Mesothelial cell of epicardium (in vitro differentiated cells): ENCODE measurements at regions not wholly inside any gene's neighbourhood (a gene's known extent, or its start where the extent isn't known, plus 50 kb on each side); places are given as distances from the start of the nearest gene placed in this dataset.

Source experiments
- DNase-seq, 2 experiments: peaks; one replicate each; pipeline ENCODE4 v3.0.0; 2021; ENCODE audit warnings: low spot score in 2 of 2; ENCODE audit not compliant: unreplicated experiment in 2 of 2
- H3K27ac Mint-ChIP-seq: 2 replicates; pipeline ENCODE4 v1.8.0; 2021; ENCODE audit warnings: mixed read lengths
- H3K27me3 Mint-ChIP-seq: 2 replicates; pipeline ENCODE4 v1.8.0; 2021; ENCODE audit warnings: low read depth, mixed read lengths
- H3K36me3 Mint-ChIP-seq: 2 replicates; pipeline ENCODE4 v1.8.0; 2021; ENCODE audit warnings: mixed read lengths
- H3K4me1 Mint-ChIP-seq: 2 replicates; pipeline ENCODE4 v1.8.0; 2021; ENCODE audit warnings: mixed read lengths
- H3K4me3 Mint-ChIP-seq: 2 replicates; pipeline ENCODE4 v1.8.0; 2021; ENCODE audit warnings: mild to moderate bottlenecking, moderate library complexity, mixed read lengths
- H3K9me3 Mint-ChIP-seq: 2 replicates; pipeline ENCODE4 v1.8.0; 2021; ENCODE audit warnings: mixed read lengths
- TF ChIP-seq, protein P1 (sequence below): fragments of 200-600 bp; sonication (generic); IDR thresholded peaks from one replicate; pipeline ENCODE4 v1.5.0; 2021; ENCODE audit warnings: antibody characterized with exemption; ENCODE audit not compliant: unreplicated experiment

DNA sequence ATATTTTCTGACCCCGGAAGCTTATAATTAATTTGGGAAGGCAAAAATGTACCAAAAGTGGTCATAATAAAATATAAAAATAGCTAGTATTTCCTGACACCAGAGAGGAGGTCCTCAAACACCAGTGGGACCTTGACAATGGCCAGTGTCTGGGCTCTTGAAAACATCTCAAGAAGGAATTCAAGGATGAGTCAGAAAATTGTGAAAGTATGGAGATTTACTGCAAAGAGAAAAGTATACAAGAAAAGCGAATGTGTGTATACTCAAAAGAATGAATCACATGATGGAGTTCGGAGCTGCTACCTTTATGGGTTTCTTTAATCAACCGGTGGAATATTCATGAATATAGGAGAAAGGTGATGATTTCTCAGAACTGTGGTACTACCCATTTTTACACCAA lies 1709.0 kb upstream of the WWC1 start:
- no peak overlapping the region for H3K4me3 Mint-ChIP-seq
- H3K27me3 Mint-ChIP-seq, result no peaks in the 10 kb centered on the region
- TF ChIP-seq, protein P1, sequence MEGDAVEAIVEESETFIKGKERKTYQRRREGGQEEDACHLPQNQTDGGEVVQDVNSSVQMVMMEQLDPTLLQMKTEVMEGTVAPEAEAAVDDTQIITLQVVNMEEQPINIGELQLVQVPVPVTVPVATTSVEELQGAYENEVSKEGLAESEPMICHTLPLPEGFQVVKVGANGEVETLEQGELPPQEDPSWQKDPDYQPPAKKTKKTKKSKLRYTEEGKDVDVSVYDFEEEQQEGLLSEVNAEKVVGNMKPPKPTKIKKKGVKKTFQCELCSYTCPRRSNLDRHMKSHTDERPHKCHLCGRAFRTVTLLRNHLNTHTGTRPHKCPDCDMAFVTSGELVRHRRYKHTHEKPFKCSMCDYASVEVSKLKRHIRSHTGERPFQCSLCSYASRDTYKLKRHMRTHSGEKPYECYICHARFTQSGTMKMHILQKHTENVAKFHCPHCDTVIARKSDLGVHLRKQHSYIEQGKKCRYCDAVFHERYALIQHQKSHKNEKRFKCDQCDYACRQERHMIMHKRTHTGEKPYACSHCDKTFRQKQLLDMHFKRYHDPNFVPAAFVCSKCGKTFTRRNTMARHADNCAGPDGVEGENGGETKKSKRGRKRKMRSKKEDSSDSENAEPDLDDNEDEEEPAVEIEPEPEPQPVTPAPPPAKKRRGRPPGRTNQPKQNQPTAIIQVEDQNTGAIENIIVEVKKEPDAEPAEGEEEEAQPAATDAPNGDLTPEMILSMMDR, result no peak
- peaks cover 24% of the 10 kb centered on the region for H3K9me3 Mint-ChIP-seq
- DNase-seq, result no peak
- no peaks in the 10 kb centered on the region for H3K36me3 Mint-ChIP-seq
- H3K27ac Mint-ChIP-seq, result no peak overlapping the region
- H3K4me1 Mint-ChIP-seq, result no peaks in the 10 kb centered on the region

DNA sequence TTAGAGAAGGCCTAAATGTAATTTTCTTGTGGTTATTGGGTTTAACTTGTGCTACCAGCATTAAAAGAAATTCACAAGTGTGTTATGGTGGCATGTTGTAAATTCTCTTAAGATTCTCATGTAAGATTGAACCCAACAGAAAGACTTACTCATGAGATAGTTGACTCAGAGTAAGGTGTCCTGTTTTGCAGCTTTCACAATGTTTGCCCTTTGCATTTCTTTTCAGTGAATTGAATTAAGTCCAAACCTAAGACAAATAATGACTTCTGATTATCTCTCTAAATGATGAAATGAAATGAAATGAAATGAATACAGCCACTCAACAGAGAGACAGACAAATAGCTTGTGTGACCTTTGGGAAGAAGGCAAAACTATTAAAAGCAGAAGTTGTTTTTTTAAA lies 1696.9 kb upstream of the WWC1 start:
- H3K27me3 Mint-ChIP-seq, result no peaks in the 10 kb centered on the region
- DNase-seq, result no peak
- TF ChIP-seq, protein P1, result no peak
- H3K4me3 Mint-ChIP-seq, result no peak overlapping the region
- H3K9me3 Mint-ChIP-seq, result no peaks in the 10 kb centered on the region
- no peak overlapping the region for H3K27ac Mint-ChIP-seq
- no peaks in the 10 kb centered on the region for H3K36me3 Mint-ChIP-seq
- peaks cover 43% of the 10 kb centered on the region for H3K4me1 Mint-ChIP-seq

DNA sequence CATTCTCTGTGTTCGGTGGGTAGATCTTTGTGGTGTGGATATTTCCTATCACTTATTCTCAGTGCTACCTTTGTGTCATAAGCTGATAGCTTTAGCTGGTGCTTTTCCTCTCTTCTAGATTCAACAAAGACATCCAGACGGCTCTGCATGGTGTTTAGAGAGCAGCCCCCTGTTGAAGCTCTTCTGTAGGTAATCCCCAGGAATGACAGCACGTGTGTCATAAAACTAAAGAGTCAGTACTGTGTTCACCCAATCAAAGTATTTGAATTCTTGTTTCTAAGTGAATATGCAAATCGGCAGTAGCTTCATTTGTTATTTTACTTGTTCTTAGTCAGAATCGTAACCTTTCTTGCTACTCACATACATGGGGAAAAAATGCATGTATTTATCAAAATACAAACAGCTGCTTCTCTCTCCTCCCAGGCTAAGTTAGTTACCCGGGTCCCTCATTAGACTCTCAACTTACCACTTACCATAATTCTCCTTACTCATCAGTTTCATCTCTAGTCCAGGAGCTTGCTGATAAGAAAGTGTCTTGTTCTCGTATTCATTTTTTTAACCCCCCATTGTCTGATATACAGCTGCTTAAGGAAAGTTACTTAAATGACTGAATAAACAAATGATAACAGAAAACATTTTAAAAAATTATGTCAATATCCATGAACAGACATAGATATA lies 1696.0 kb upstream of the WWC1 start:
- no peak overlapping the region for H3K4me3 Mint-ChIP-seq
- H3K4me1 Mint-ChIP-seq, result peaks cover 43% of the 10 kb centered on the region
- H3K27ac Mint-ChIP-seq, result peak overlapping the region; percentile 75
- DNase-seq, result no peak
- TF ChIP-seq, protein P1, result no peak
- no peaks in the 10 kb centered on the region for H3K27me3 Mint-ChIP-seq
- no peaks in the 10 kb centered on the region for H3K36me3 Mint-ChIP-seq
- no peaks in the 10 kb centered on the region for H3K9me3 Mint-ChIP-seq

DNA sequence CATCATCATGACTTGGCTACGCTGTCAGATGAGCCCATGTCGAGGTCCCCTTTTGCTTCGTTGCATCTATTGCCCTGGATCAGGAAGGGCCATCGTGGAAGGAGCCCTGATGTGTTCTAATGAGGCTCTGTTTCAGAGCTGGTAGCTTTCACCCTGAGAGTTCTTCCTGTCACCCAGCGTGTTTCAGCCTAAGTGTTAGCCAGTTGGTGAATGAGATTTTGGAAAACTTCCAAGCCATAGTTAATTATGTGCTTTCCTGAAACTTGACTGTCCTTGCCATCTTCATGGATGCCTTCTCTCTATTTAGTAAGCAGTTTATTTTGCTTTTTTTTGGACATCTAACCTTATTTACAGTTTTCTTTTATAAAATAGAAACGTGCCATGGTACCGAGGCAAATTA lies 1695.4 kb upstream of the WWC1 start:
- TF ChIP-seq, protein P1, result no peak
- no peaks in the 10 kb centered on the region for H3K36me3 Mint-ChIP-seq
- DNase-seq, result no peak
- no peaks in the 10 kb centered on the region for H3K27me3 Mint-ChIP-seq
- H3K4me1 Mint-ChIP-seq, result peaks cover 43% of the 10 kb centered on the region
- peak overlapping the region; percentile 33 for H3K27ac Mint-ChIP-seq
- H3K9me3 Mint-ChIP-seq, result no peaks in the 10 kb centered on the region
- no peak overlapping the region for H3K4me3 Mint-ChIP-seq

DNA sequence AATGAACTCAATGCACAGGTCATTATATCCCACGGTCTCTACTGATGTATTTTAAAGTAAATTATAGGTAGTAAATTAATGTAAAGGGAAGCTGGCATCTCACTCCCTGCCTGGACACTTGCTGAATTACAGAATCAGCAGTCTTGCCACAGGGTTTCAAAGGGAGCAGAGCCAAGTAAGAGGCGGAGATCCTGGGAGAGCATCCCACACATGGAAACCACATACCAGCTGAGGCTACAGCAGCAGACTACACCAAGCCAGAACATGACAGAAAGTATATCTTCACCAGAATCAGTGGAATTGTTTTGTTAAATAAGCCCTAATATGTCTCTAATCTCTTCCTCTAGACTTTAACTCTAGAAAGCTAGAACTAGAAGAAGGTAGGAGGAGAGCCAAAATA lies 1689.2 kb upstream of the WWC1 start:
- H3K36me3 Mint-ChIP-seq, result peaks cover under 1% of the 10 kb centered on the region
- H3K9me3 Mint-ChIP-seq, result peaks cover 26% of the 10 kb centered on the region
- H3K27me3 Mint-ChIP-seq, result no peaks in the 10 kb centered on the region
- peaks cover 23% of the 10 kb centered on the region for H3K4me1 Mint-ChIP-seq
- no peak overlapping the region for H3K4me3 Mint-ChIP-seq
- no peak for DNase-seq
- TF ChIP-seq, protein P1, result no peak
- H3K27ac Mint-ChIP-seq, result peak overlapping the region; percentile 69

DNA sequence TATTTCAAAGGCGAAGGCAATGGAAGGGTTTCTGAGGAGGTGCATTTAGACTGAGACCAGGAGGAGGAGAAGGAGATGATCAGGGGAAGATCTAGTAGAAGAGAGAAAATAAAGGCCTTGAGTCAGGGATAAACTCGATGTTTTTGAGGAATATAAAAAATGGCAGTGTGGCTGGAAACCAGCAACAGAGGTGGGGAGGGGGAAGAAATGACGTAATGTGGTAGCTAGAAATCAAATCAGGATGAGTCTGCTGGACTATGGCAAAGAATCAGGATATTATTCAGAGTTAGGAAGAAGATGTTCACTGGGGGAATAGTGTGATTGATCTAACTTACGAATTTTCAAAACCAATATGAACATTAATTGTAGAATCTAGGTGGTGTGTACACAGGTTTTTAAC lies 1673.9 kb upstream of the WWC1 start:
- Mint-ChIP-seq H3K36me3 (peaks cover 8% of the 10 kb centered on the region), H3K4me3 (no peak overlapping the region), H3K9me3 (peaks cover 19% of the 10 kb centered on the region), H3K27me3 (no peaks in the 10 kb centered on the region), H3K27ac (no peak overlapping the region), H3K4me1 (peaks cover 14% of the 10 kb centered on the region)
- TF ChIP-seq, protein P1, result no peak
- DNase-seq, result no peak
